Endothelial cell of umbilical vein (primary cell): ENCODE measurements at regions not wholly inside any gene's neighbourhood (a gene's known extent, or its start where the extent isn't known, plus 50 kb on each side); places are given as distances from the start of the nearest gene placed in this dataset.
"Not testable (repeated sequence)": the region's sequence is repeated elsewhere in the genome, so short reads cannot be mapped to it uniquely, and the experiment has no call there.

Source experiments
- CTCF ChIP-seq, 2 donors: IDR thresholded peaks; 1 replicate in 1 of 2; 2 replicates in 1 of 2; pipeline ENCODE4 v1.5.1; 2011; ENCODE audit warnings: low read length in 2 of 2, mild to moderate bottlenecking in 2 of 2, moderate library complexity in 2 of 2, control low read depth in 1 of 2, inconsistent platforms in 1 of 2, low read depth in 1 of 2; ENCODE audit not compliant: insufficient read depth in 1 of 2; ENCODE audit errors: extremely low read depth in 1 of 2
- EZH2 ChIP-seq: IDR thresholded peaks from 2 replicates; pipeline ENCODE4 v1.6.1; 2012; ENCODE audit warnings: borderline replicate concordance, low read depth, mild to moderate bottlenecking, moderate library complexity, low read length, inconsistent platforms; ENCODE audit not compliant: severe bottlenecking
- MAX ChIP-seq: IDR thresholded peaks from 2 replicates; pipeline ENCODE4 v1.6.1; 2011; ENCODE audit not compliant: insufficient read depth, insufficient read length
- MYC ChIP-seq: IDR thresholded peaks from one replicate; pipeline ENCODE4 v1.6.1; 2011; ENCODE audit warnings: mild to moderate bottlenecking, low read depth, low read length
- POLR2A ChIP-seq: IDR thresholded peaks from 2 replicates; pipeline ENCODE4 v1.6.1; 2012; ENCODE audit warnings: low read depth, mild to moderate bottlenecking, control low read depth, low read length
- POLR2AphosphoS5 ChIP-seq: IDR thresholded peaks from 2 replicates; pipeline ENCODE4 v1.6.1; 2012; ENCODE audit warnings: low read depth, mild to moderate bottlenecking, control low read depth, low read length, moderate library complexity; ENCODE audit not compliant: insufficient read depth

GRCh38 chr16:16489466-16489865 is 110.5 kb downstream of the NPIPA7 start:
- not testable (repeated sequence) for TF ChIP-seq EZH2; POLR2AphosphoS5; CTCF (IDR thresholded peaks at IDR 0.05; ENCODE audit: extremely low read depth in 1 of 2, insufficient read depth in 1 of 2, low read depth in 1 of 2, low read length in 2 of 2); POLR2A; MAX; MYC
